MV-4-11 (cell line): ENCODE measurements at regions not wholly inside any gene's neighbourhood (a gene's known extent, or its start where the extent isn't known, plus 50 kb on each side); places are given as distances from the start of the nearest gene placed in this dataset.

Source experiments
- DNase-seq: peaks from one replicate; lab custom pipeline; 2025; lab: John Stamatoyannopoulos, UW

DNA sequence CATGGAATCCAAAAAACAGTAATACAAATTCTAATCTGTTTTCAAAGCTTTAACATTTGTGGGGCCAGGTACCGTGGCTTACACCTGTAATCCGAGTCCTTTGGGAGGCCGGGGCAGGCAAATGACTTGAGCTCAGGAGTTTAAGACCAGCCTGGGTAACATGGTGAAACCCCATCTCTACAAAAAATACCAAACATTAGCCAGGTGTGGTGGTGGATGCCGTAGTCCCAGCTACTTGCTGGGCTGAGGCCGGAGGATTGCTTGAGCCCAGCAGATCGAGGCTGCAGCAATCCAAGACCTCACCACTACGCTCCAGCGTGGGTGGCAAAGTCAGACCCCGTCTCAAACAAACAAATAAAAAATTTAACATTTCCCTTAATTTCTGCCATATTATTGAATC lies 74.3 kb upstream of the SALL3 start:
- DNase-seq: no peak

DNA sequence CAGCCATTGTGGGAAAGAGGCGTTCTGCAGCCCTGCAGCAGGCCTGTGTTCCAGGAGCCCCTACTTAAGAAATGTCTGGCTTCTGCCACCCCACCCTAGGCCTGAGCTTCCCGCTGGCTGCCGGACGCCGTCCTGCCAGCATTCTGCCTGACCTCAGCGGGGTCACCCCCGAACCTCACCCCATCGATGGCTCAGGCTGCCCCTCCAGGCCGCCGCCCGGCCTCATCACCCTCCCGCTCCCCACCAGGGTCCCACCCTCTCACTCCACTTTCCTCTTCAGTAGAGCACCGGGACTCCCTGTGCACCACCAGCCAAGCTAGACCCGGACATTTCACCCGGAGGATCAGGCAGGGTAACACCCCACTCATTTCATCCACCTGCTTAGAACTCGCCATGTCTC lies 73.6 kb upstream of the SALL3 start:
- no peak for DNase-seq

DNA sequence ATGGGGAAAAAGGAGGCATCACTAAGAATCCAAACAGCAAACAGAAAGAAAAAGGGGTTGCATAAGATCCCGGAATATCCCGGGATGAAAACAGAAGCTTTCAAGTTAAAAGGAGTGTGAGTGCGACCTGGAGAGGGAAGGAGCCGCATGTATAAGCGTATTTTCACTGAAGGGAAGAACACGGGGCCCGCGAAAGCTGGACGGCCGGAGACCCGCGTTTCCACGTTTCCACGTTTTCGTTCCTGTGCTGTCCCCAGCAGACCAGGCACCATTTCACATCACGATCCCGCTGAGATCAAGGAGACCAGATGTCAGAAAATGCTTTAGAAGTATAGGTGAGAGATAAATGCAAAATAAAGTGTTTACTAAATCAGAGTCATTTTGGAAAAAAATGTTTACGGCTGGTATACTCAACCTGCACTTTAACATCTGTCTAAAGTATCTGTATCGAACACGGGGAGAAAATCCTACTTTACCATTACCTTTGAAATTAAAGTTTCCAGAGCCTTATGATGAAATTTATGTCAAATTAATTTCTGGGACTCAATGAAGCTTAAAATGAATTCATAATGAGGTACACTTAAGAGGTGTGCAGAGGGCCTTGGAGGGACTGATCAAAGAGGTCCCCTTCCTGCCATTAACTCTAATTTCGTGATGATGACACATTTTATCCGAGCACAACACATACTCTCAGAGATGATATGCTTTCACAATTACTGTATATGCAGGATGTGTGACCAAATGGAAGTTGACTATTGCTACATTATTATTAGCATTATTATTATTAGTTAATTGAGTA lies 71.0 kb upstream of the SALL3 start:
- DNase-seq: no peak

DNA sequence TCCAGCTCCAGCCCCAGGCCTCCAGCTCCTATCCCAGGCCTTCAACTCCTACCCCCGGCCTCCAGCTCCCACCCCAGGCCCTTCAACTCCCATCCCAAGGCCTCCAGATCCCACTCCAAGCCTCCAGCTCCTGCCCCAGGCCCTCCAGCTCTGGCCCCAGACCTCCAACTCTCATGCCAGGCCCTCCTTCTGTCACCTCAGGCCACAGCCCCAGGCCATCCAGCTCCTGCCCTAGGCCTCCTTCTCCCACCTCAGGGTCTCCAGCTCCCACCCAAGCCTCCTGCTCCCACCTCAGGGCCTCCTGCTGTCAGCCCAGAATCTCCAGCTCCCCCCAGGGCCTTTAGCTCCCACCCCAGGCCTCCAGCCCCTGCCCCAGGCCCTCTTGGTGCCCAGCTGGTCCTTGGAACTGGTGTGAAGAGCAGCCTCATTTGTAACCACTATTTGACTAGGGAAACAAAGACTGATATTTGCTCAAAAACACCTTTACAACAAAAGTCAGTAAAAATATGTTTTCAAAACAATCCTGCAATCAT lies 67.8 kb upstream of the SALL3 start:
- DNase-seq: no peak

DNA sequence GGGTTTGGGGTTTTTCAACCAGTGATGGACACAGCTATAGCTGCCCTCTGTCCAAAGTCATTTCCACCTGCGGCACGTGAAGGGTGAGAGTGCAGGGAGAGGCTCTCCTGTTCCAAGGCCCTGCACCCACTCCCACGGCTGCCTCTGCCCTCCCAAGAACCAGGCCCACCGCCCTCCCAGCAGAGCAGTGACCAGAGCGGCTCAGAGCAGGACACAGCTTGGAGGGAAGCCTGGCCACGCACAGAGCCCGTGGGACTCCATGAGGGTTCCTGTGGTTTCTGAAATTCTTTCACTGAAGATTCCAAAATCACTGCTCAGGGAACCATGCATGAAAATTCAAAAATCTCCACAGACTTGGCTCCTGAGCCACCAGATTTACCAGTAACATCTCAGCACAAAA lies 67.3 kb upstream of the SALL3 start:
- no peak for DNase-seq

DNA sequence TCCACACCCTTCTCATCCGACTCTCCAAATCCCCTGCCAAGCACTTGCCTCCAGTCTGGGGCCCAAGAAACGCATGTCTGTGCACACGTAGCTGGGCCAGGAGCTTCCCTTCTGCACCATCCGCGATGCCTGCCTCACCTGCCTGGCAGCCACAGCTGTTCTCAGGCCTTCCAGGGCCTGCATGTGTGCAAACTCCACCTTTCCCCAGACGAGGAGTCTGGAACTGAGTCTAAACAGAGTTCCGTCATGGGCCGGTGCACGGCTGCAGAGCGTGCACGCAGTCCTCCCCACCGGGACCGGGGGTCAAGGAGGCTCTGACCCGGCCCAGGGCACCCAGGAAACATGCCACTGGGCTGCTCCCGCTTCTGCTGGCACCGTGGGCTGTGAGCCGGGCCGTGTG lies 66.8 kb upstream of the SALL3 start:
- no peak for DNase-seq

DNA sequence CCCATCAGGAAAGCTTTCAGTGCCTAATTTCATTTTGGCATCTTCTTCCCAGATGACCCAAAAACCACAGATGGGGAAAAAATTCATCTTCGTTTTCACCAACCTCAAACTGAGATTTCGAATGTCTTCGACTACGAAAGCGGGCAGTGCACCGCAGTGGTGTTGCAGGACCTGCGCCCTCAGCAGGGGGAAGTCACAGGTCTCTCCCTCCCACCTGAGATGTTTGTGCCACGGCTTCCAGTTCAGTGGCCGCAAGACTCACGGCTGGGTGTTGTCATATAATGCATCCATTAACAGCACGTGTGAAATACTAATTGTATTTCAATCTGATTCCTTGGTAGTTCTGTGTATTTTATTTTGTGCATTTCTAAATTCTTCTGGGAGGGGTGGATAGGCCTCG lies 66.2 kb upstream of the SALL3 start:
- DNase-seq: no peak

DNA sequence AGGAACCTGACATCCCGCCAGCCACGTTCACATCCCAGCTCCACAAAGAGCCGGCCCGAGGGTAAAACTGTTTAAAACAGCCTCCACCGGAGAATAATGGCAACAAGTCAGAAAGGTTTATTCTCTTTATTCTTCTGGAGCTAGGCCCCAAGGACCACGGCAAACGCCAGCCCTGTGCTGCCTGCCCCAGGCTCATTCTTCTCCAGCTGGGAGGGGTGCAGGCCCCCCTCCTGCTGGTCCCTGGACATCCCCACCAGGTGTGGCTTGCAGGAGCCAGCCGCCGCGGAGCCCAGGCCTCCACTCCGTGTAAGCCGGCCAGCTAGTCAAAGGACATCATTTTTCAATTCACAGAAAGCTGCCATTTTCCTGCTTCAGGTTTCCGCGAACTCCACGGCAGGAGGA lies 65.8 kb upstream of the SALL3 start:
- no peak for DNase-seq

DNA sequence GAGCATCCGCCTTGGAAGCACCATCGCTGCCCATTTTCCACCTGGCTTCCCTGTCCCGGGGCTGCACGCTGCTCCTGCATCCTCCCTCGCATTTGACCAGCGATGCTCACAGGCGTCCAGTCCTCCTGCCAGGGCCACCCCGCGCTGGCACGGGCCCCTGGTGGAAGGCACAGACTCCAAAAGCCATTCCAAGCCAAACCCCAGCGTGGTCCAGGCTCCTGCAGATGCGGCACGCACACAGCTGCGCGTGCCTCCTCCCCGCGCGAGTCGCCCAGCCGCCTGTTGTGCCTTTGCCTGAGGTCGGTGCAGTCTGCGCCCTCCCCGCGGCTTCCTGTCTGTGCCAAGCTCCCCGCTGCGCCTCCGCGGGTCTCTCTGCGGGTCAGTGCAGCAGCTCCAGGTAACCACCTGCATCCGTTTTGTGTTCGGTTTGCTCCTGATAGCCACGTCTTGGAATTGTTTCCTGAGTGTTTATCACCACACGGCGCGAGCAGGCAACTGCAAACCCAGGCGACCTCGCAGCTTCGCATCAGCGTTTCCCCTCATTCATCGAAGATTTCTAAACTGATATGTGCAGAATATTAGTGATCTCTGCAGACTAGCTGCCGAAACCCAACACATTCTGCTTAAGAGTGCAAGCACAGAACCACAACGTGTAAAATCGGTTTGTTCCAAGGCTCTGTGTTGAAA lies 65.2 kb upstream of the SALL3 start:
- DNase-seq: no peak

DNA sequence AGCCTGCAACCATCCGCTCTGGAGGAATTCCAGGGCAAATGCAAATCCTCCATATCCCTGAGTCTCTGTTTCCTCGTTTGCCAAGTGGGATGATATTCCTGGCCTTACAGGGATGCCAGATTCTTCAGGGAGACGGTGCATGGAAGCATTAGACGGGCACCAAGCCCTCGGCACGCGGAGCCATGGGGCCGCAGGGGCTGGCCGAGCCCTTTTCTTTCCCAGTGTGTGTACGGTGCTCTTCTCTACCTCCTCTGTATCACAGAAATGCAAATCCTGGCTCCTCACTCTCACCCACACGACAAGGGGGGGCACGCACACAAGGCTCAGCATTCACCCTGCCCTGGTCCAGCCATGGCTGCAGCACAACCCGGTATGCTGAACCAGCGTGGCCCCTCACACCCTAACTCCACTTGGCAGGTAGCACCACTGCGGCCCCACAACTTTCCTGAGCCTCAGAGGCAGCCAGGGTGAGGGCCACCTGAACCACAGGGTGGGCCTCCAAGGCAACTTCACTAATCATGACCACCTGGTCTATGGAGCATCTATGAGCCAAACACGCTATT lies 64.1 kb upstream of the SALL3 start:
- no peak for DNase-seq

DNA sequence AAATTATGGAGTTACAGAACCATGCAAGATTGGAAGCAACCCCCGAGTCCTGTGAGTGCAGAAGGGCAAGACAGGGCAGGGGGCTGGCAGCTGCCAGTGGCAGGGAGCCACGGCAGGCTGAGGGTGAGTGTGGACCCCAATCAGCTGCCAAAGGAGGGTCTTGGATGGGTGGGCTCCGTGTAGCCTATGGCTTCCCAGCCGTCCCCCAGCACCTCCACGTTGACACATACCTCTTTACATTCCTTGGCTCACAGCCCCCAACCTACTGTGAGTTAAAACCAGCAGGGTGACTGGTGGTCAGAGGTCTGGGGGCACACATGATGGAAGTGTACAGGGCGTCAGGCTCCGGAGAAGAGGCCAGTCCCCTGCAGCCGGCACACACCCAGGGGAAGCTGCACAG lies 60.9 kb upstream of the SALL3 start:
- no peak for DNase-seq

DNA sequence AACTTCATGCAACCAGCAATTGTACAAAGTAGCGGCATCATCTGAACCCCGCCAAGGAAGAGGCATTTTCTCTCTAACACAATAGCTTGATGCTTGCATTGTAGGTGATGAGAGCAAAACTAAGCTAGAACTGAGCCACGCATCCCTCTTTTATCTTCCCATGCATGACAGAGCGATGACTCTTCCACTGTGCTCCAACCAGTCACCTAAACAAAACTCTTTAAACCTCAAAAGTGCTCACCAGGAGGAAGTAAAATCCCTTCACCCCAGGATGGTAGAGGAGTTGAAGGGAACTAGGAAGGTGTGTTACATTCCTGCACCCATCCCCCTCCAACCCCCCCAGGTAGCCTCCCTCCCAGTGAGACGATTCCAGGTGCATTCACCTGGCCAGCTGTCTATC lies 59.7 kb upstream of the SALL3 start:
- no peak for DNase-seq

DNA sequence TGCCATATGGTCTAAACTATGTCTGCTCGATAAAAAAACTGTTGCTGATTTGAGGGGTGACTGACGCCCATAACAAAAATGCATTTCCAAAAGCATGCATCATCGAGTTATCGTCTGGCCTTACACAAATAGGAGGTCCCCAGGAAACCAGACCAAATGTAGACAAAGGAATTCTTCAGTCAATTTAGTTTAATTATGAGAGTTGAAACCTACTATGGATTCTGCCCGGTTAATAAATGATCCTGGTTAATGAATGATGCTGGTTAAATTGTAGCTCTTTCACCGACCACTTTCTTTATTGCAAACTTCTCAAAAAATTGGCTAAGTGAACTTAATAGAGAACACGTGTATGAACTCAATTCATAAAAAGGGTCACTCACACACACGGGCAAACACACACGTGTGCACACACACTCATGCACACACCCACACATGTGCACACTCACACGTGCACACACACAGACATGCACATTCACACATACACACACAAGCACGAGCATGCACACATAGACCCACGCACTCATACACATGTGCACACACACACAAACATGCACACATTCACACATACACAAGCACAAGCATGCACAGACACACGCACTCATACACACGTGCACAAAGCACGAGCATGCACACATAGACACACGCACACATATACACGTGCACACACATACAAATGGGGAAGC lies 59.0 kb upstream of the SALL3 start:
- no peak for DNase-seq

DNA sequence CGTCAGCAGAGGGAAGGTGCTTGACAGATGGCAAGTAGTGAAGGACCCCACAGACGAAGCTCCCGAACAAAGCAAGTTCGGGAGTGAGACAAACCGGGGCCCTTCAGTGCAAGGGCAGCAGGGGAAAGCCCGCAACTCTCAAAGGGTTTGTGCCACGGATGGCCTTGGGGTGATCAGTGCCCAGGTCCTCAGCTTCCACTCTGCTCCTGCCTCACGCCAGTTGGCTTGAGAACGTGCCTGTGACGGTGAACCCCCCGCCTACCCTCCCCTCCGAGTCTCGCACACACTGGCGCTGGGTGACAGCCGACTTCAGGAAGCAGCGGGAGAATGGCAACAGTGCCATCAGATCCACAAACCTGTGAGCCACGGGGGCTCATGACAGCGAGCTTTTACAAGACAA lies 56.8 kb upstream of the SALL3 start:
- no peak for DNase-seq

DNA sequence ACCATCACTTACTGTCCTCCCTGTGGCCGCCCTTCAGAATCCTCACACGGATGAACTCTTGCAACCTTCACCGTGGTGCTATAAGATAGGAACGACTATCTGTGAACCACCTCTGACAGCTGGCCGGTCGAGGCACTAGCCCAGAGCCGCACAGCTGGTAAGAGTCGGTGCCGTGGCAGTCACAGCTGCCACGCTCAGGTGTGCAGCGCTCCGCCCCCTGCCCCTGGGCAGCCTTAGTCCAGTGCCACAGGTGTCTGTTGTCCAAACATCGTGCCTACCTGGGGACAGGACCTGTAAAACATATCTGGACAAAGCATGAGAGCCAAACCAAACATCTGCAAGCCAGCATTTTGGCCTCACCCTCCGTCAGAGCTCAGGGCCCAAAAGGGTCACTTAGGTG lies 55.3 kb upstream of the SALL3 start:
- no peak for DNase-seq

DNA sequence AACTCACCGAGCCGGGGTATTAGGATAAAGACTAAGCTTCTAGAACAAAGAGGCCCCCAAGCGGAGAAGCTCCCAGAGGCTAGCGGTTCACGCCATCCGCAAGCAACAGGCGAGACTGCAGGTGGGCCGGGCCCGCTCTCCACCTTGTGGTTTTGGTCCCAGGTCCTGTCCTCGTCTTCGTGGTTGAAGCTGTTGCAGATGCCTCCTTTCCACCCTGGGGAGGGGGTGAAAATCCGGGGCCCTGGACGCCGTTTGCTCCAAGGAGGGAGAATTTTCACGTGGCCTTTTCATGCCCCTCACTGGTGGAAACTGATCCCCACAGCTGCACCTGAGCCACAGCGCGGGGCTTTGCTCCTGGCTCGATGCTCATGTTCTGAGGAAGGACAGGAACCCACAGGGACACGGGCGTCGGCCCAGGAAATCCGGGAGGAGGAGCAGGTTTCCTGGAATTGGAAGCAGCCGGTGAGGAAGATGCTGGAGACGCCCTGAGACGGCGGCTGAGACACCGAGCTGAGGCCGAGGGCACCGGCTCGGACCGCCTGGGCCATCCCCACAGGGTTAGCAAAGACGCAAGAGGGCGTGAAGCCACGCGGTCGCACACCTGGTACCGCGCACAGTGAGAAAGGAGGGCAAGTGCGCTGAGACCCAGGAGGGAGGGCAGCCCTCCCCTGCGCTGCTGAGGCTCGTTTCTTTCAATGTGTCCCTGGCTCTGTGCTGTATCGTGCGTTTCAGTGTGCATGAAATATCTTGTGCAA lies 54.7 kb upstream of the SALL3 start:
- no peak for DNase-seq

DNA sequence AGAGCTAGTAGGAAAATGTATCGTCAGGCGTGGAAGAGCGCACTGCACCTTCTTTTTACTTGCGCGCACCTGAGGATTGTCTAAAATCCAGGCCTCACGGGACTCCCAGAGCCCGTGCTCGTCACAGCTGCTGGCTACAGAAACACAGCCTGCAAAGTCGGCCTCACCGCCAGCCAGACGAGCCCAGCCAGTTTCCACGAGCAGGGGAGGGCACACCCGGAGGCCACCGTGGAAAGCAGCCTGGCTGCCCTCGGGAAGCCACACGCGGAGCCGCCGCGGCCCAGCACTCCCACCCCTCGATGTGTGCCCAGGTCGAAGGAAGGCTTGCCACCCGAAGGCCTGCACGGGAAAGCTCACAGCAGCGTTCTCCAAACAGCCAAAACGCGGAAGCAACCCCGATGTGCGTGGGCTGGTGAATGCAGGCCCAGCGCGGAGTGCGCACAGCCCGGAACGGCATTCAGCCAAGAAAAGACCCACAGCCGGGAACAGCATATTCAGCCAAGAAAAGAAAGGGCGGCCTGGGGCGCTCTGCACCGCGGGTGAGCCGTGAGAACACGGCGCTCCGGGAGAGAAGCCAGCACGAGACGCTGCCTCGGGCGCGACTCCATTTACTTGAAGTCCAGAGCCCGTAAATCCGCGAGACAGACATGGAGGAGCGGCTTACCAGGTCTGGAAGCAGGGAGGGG lies 53.9 kb upstream of the SALL3 start:
- DNase-seq: no peak

DNA sequence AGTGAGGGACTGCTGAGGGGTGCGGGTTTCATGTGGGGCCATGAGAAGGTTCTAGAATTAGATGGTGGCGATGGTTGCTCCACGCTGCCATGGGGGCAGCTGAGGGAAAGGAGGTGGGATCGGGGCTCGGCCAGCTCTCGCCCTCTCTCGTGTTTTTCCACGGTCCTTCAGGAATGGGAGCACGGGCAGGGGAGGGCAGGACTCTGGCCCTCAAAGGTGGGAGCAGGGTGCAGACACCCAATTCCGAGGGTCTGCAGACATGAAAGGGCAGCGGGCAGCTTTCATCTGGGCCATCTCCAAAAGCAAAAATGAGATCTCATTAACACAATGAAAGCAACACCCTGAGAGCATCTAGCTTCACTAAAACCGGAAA lies 53.4 kb upstream of the SALL3 start:
- no peak for DNase-seq

DNA sequence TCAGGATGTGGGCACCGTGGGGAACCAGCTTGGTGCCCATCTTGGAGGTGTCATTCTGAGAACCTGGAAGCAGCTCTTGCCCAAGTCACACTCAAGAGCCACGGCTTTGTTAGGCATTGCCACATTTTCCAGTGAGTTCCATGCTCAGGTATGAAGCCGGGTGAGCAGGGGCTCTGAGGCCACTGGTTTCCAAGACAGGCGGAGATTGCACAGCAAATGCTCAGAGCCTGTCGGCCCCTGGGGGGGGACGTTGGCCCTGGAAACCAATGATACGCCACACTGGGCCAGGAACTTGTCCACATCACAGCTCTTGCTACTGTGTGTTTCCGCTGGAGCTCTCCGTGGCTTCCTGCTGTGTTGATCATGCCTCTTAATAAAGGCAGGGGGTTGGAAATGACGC lies 52.5 kb upstream of the SALL3 start:
- DNase-seq: no peak

DNA sequence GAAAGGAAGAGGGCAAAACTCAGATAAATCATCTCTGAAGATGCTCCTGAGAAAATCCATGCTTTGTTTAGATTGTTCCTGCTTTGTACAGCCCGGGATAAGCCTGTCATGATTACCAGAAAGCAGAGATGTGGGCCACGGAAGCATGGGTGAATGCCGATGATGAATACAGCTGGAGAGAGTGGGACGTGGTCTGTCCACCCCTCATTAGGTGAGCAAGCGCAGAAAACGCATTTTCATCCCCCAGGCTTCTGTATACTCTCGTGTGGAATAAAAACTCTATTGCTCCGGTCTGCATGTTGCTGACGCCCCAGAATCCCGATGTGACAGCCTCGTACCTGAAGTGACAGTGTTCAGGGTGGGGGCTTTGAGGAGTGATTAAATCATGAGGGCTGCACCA lies 52.0 kb upstream of the SALL3 start:
- no peak for DNase-seq

DNA sequence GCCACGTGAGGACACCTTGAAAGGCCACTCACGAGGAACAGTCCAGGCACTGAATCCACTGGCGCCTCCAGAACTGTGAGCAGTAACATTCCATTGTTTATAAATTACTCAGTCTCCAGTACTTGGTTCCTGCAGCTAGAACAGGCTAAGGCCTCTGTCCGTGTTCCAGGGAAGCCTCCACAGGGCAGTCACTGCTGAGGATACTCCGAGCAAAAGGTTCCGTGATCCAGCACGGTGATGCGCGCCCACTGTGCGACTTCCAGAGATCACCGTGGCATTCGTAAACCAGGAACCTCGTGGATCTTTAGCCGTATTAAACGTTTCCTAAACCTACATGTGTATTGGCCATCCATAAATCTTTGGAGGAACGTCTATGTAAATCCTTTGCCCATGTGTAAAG lies 51.5 kb upstream of the SALL3 start:
- no peak for DNase-seq

DNA sequence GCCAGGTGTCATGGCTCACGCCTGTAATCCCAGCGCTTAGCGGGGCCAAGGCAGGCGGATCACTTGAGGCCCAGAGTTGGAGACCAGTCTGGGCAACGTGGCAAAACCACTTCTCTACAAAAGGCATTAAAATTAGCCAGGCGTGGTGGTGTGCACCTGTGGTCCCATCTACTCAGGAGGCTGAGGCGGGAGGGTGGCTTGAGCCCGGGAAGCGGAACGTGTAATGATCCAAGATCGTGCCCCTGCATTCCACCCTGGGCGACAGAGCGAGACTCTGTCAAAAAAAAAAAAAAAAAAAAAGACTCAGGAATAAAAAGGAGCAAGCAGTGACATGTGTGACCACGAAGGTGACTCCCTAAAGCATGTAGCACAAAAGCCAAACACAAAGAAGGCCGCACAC lies 50.1 kb upstream of the SALL3 start:
- no peak for DNase-seq
